Fibroblast of lung (primary cell): ENCODE measurements at regions not wholly inside any gene's neighbourhood (a gene's known extent, or its start where the extent isn't known, plus 50 kb on each side); places are given as distances from the start of the nearest gene placed in this dataset.

Source experiments
- EZH2 ChIP-seq: IDR thresholded peaks from 2 replicates; pipeline ENCODE4 v1.5.1; 2012; ENCODE audit warnings: low read length, control low read depth, mild to moderate bottlenecking; ENCODE audit errors: missing control alignments
- TF ChIP-seq, protein P1 (sequence below), 2 donors: IDR thresholded peaks in 1 of 2; conservative IDR thresholded peaks in 1 of 2; 1 replicate in 1 of 2; 2 replicates in 1 of 2; pipeline ENCODE4 v1.5.1; 2011 to 2012; ENCODE audit warnings: low read length in 2 of 2, control low read depth in 1 of 2, inconsistent platforms in 1 of 2, low read depth in 1 of 2, mild to moderate bottlenecking in 1 of 2

GRCh38 chr18:6487968-6488367 is 73.3 kb upstream of the L3MBTL4 start:
- TF ChIP-seq, protein P1, sequence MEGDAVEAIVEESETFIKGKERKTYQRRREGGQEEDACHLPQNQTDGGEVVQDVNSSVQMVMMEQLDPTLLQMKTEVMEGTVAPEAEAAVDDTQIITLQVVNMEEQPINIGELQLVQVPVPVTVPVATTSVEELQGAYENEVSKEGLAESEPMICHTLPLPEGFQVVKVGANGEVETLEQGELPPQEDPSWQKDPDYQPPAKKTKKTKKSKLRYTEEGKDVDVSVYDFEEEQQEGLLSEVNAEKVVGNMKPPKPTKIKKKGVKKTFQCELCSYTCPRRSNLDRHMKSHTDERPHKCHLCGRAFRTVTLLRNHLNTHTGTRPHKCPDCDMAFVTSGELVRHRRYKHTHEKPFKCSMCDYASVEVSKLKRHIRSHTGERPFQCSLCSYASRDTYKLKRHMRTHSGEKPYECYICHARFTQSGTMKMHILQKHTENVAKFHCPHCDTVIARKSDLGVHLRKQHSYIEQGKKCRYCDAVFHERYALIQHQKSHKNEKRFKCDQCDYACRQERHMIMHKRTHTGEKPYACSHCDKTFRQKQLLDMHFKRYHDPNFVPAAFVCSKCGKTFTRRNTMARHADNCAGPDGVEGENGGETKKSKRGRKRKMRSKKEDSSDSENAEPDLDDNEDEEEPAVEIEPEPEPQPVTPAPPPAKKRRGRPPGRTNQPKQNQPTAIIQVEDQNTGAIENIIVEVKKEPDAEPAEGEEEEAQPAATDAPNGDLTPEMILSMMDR (conservative IDR thresholded peaks at IDR 0.05 in 1 of 2, IDR thresholded peaks at IDR 0.05 in 1 of 2; ENCODE audit: low read depth in 1 of 2, low read length in 2 of 2) = no peak
- TF ChIP-seq EZH2 = no peak
